ENCODE measurements at regions not wholly inside any gene's neighbourhood (a gene's known extent, or its start where the extent isn't known, plus 50 kb on each side); places are given as distances from the start of the nearest gene placed in this dataset.

GRCh38 chr3:69675786-69676530, 63.3 kb upstream of the MITF start:
- TF ChIP-seq CTCF (IDR thresholded peaks at IDR 0.05; ENCODE audit: low read depth, low read length, poor library complexity, severe bottlenecking) (no peak), EZH2phosphoT487 (IDR thresholded peaks at IDR 0.05; ENCODE audit: borderline replicate concordance, low read length) (no peak)

All from DOHH2 (cell line).